ENCODE measurements at regions not wholly inside any gene's neighbourhood (a gene's known extent, or its start where the extent isn't known, plus 50 kb on each side); places are given as distances from the start of the nearest gene placed in this dataset.

DNA sequence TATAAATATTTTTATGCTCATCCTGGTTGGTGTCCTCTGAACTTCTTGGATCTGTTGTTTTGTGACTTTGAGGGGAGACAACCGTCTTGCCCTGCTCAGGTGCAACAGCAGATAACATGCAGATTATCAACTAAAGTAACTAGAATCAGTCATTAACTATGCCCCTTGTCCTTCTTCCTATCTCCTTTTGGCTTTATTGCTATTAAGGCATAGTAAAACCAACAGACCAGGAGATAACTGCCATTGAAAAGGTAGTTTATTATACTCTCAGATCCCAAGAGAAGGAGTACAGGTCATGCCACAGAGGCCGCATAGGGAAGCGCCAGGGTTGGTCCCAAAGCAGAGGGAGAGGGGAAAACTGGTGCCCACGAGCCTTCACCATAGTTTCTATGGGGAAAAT, 418.2 kb downstream of the GJA1 start:
- TF ChIP-seq POLR2AphosphoS5 (IDR thresholded peaks at IDR 0.05; ENCODE audit: low read depth, low read length), result no peak
- TF ChIP-seq, protein P1, sequence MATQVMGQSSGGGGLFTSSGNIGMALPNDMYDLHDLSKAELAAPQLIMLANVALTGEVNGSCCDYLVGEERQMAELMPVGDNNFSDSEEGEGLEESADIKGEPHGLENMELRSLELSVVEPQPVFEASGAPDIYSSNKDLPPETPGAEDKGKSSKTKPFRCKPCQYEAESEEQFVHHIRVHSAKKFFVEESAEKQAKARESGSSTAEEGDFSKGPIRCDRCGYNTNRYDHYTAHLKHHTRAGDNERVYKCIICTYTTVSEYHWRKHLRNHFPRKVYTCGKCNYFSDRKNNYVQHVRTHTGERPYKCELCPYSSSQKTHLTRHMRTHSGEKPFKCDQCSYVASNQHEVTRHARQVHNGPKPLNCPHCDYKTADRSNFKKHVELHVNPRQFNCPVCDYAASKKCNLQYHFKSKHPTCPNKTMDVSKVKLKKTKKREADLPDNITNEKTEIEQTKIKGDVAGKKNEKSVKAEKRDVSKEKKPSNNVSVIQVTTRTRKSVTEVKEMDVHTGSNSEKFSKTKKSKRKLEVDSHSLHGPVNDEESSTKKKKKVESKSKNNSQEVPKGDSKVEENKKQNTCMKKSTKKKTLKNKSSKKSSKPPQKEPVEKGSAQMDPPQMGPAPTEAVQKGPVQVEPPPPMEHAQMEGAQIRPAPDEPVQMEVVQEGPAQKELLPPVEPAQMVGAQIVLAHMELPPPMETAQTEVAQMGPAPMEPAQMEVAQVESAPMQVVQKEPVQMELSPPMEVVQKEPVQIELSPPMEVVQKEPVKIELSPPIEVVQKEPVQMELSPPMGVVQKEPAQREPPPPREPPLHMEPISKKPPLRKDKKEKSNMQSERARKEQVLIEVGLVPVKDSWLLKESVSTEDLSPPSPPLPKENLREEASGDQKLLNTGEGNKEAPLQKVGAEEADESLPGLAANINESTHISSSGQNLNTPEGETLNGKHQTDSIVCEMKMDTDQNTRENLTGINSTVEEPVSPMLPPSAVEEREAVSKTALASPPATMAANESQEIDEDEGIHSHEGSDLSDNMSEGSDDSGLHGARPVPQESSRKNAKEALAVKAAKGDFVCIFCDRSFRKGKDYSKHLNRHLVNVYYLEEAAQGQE (IDR thresholded peaks at IDR 0.05; ENCODE audit: insufficient read depth in 1 of 2, low read depth in 2 of 2, low read length in 2 of 2), result no peak

Measured in PFSK-1 (cell line).